ENCODE measurements at regions not wholly inside any gene's neighbourhood (a gene's known extent, or its start where the extent isn't known, plus 50 kb on each side); places are given as distances from the start of the nearest gene placed in this dataset.

- TF ChIP-seq POLR2A (IDR thresholded peaks at IDR 0.05; ENCODE audit: low read depth, low read length): no peak
- TF ChIP-seq TAF1 (IDR thresholded peaks at IDR 0.05; ENCODE audit: low read depth, low read length): no peak
- no peak for TF ChIP-seq POLR2AphosphoS5 (IDR thresholded peaks at IDR 0.05; ENCODE audit: low read depth, low read length)
- TF ChIP-seq SPI1 (IDR thresholded peaks at IDR 0.05; ENCODE audit: low read depth, low read length): no peak
- no peak for TF ChIP-seq POU2F2 (IDR thresholded peaks at IDR 0.05; ENCODE audit: low read depth, low read length)
These were observed 346.9 kb downstream of the DEPDC1B start for GRCh38 chr5:60352992-60353599.

Measured in GM12891 (cell line).